CD4-positive, alpha-beta T cell treated with Interleukin-10 for 1 hour (primary cell): ENCODE measurements at regions not wholly inside any gene's neighbourhood (a gene's known extent, or its start where the extent isn't known, plus 50 kb on each side); places are given as distances from the start of the nearest gene placed in this dataset.
A peak's percentile ranks its signal among the peaks of the same experiment; 100 is the strongest.

Experiments
- DNase-seq: peaks from one replicate; pipeline ENCODE4 v3.0.0-alpha.2; 2020

DNA sequence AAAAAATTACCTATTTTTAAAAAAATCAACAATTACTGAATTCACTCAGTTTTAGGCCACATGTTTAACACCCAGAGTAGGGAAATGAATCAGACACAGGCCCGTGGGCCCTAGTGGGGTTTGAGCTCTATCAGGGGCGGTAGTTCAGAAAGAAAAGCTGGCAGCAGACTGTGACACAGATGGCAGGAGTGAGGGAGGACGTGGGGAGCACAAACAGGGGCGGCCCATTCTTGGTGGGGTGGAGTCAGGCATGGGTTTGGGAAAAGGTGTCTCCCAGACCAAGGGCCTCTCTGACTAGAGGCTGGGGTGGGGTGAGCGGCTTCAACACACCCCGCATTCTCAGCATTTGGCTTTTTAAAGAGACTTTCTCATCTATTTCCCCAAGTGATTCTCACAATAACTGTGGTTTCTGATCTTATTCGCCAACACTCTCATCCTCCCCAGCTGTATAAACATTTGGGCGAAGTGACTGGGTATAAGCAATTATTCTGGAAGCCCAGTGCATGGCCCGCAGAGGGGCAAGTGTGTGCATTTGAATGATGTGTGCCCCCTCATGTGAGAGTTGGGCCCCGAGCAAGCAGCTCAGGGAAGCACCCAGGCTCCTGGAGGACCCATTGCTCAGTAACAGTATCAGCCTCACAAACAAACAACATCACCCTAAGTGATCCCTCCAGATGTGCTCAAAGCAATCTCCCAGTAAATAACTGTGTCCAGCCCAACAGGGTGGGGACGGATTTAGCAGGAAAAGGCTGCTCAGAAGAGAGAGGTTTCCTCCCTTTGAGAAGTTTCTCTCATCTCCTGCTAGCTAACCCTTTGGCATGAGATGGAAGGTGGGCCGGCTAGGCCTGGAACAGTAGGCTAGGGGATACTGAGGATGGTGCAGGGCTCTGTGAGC is 437.6 kb upstream of the ZMIZ1 start:
- DNase-seq = no peak

- no peak for DNase-seq
Observed at GRCh38 chr10:78634389-78634815, 434.4 kb upstream of the ZMIZ1 start.

DNA sequence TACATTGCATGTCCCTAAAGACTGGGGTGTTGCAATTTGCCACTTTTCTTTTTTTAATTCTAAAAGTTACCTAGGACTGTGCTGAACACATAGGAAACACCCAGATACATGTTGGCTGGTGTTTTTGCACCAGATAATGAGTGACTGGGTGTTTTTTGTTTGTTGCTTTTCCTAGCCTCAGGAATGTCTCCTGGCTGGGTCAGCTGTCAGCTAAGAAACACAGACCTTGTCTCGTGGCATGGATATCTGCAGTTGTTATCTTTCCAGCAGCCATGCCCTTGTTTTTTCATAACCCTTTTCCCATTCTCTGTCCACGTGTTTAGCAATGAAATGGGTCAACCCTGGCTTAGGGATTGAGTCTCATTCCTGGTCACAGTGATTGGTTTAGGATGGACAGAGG is 433.9 kb upstream of the ZMIZ1 start:
- no peak for DNase-seq

GRCh38 chr10:78639629-78640028 is 429.1 kb upstream of the ZMIZ1 start:
- no peak for DNase-seq

- DNase-seq = no peak
Observed at GRCh38 chr10:78640796-78641636, 427.8 kb upstream of the ZMIZ1 start.

DNA sequence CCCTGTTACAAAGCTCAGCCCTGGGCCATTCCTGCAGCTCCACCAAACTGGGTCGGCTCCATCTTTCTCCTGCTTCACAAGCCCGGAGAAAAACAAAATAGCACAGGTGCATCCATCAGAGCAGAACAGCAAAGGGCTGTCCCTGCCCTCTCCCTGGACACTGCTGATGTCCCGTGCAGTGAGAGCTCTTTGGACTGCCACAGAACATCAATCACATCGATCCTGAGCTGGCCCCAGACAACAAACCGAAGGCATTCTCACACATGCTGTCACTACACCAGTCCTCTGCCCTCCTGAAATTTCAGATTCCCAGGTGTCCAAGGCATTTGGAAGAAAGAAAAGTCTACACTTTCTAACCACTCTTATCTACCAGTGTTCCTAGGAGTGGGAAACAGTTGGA is 427.1 kb upstream of the ZMIZ1 start:
- no peak for DNase-seq

GRCh38 chr10:78642269-78642816 is 426.4 kb upstream of the ZMIZ1 start:
- DNase-seq = no peak

DNA sequence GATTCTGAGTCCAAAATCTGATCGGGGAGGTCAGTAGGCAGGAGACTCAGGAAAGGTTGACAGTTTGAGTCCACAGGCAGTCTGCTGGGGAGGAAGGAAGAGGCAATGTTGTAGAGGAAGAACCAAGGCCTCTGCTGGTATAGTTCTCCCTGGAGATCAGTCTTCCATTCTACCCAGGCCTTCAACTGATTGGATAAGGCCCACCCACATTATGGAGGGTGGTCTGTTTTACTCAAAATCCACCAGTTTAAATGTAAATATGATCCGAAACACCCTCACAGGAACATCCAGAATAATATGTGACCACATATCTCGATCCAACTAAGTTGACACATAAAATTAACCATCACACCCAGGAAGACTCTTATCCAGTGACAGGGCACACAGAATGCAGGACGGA is 425.3 kb upstream of the ZMIZ1 start:
- no peak for DNase-seq

DNA sequence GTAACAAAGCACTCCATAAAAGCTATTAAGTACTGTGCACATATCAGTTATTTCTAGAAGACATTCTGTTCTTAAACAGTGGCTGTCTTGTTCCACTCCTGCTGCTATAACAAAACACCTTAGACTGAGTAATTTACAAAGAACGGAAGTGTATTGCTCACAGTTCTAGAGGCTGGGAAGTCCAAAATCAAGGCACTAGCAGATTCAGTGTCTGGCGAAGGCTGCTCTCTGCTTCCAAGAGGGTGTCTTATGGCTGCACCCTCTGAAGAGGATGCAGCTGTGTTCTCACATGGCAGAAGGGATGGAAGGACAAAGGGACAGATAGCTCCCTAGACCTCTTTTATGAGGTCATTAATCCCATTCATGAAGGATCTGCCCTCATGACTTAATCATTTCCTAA is 424.2 kb upstream of the ZMIZ1 start:
- no peak for DNase-seq

- DNase-seq = no peak
Observed at GRCh38 chr10:78645169-78645686, 423.5 kb upstream of the ZMIZ1 start.

DNA sequence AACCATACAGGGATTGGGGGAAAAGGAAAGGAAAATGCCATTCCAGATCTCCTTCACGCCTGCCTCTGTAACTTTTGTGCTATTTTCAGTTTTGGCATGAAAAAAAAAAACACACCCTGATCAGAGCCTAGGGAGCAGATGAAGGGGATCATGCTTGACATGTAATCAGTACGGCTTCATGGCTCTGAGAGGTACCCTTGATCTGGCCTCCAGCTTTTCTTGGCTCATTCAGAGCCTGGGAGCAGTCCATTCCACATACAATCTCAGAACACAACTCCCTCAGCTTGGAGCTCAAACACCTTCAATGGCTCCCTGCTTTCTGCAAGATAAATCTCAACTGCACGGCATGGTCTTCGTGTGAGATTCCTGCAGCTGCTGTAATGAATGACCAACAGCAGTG is 422.8 kb upstream of the ZMIZ1 start:
- DNase-seq = no peak

DNA sequence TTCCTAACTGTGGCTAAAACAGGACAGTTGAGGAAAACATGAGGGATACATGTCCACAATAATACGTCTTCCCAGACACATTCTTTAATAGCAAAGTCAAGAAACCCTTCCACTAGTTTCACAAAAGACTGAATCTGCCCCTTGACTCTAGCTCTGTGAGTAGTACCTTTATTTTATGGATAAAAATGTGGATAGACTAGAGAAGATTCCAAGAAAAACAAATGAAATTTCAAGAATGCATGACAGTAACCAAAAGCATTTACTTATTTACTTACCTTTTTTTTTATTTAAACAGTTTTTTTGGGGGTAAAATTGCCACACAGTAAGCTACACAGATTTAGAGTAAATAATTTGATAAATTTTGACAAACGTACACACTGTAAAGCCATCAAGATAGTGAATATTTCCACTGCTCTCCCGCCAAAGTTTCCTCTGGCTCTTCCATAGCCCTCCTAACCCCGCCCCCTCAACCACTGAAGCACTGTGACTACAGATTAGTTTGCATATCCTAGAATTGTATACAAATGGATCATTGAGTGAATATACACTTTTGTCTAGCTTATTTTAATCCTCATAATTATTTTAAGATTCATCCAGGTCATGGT is 420.4 kb upstream of the ZMIZ1 start:
- no peak for DNase-seq

DNA sequence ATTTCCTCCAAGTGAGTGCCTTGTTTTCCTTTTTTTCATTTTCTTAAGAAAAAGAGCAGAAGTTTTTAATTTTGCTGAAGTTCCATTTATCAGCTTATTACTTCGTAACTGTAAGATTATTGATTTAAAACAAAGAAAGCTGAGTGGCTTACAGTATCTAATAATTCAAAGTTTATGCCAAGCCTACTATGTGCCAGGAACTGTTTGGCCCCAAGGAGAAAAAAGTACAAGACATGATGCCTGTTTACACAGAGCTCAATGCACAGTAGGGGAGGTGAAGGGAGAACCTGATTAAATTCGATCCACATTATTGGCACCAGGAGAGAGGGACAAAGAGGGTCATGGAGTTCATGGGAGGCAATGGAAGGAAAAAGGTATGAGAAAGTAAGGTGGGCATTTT is 419.3 kb upstream of the ZMIZ1 start:
- no peak for DNase-seq

DNA sequence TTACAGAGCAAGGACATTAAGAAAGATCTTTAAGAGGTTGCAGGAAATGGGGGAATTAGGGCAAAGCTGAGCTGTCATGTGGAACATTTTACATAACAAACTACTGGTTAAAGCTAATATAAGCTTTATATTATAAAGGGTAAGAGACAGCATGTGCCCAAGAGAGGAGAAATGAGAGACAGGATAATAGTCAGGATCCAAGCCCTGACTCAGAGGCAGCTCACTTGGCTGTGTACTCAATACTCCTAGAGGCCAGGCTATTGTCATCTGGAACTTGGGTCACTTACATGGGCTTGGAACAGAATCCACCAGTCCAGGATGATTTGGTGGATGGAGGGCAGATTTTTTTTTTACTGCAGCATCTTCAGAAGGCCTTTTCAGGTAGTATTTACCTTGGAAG is 418.6 kb upstream of the ZMIZ1 start:
- DNase-seq = no peak

DNA sequence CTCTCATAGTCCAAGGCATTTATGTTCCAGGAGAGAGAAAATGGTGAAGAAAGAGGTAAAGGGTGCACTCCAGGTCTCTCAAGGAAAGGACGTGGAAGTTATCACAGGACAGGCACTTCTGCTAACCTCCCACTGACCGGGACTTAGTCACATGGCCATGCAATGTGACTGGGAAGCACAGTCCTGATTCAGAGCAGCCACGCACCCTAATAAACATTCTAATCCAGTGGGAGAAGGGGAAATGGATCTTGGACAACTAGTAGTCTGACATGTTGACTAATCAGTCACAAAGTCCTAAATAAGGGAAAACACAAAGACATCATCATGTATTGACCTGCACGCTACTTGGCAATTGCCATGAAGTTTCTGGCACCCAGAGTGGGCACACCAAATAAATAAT is 417.5 kb upstream of the ZMIZ1 start:
- DNase-seq = no peak

- DNase-seq = no peak
Observed at GRCh38 chr10:78653555-78653954, 415.2 kb upstream of the ZMIZ1 start.

DNA sequence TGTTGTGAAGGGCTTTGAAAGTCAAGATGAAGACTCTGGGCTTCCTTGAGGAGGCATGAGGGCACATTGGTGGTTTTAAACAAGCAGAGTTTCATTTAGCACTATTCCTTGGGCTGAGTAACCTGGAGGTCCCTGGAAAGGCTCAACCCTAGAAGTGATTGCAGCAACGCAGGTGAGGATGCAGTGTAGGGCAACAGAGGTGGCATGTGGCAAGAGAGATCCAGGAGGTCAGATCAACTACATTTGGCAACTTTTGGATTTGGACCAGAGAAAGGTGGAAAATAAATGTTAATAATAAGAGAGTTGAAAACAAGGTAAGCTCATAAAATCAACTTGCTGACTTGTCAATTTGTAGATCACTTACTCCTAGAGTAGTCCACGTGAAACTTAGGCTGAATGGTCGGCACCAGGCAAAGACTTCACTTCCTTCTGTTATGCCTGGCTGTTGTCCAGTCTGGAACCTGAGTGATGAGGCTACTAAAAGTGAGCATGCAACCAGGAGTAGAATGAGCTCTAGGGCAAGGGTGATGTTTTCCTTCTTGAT is 414.6 kb upstream of the ZMIZ1 start:
- no peak for DNase-seq

GRCh38 chr10:78655979-78656378 is 412.8 kb upstream of the ZMIZ1 start:
- DNase-seq = no peak

DNA sequence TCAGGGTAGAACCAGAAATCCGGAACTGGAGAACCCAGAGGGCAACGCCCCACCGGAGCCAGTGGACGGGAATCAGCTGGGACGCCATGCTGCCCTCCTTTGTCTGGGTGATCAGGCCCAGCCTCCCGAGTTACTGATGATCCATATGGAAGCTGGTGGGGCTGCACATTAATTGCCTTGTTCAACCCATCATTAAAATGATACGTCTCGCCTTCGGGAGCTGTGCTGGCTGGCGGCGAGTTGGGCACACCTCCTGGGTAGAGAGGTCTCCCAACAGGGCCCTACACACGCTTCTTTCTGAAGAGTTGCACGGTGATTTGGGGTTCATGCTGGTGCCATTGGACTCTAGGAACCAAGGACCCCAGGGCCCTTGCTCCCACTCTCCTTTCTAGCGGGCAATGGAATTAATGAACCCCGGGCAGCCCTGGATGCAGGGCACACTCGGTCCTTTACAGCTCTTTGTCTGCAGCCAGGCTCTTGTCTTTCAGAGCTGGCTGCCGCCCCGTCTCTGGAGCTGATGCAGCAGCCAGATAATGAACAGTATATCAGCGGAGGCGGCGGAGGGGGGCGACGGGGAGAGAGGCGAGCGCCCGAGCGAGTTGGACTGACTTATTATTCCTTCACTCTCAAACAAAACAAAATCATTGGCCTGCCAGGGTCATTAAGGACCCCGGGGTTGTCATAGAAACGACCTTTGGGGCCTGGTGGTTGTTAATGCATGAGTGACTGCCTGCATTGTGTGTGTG is 412.2 kb upstream of the ZMIZ1 start:
- no peak for DNase-seq

GRCh38 chr10:78657163-78657861 is 411.5 kb upstream of the ZMIZ1 start:
- peak; percentile 49 for DNase-seq

- DNase-seq = no peak
Observed at GRCh38 chr10:78657862-78658165, 411.0 kb upstream of the ZMIZ1 start.
